ENCODE measurements at regions not wholly inside any gene's neighbourhood (a gene's known extent, or its start where the extent isn't known, plus 50 kb on each side); places are given as distances from the start of the nearest gene placed in this dataset.

DNA sequence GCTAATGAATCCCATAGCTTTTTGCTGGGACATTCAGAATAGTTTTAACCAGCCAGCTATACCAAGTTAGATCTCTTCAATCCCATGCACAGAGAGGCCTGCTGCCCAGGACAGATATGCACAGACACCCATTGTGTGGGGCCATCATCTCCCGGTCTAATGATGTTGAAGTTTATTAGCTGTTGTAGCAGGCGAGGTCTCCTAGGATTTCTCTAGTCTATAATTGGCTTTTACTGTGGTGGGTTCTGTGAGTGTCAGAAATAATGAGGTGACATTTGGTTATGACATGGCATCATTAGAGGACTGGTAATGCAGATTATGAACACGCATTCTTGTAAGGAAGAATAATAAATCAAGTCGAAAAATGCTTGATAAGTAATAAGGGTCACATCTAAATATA is 81.4 kb upstream of the PLPP4 start:
- WGBS (ENCODE audit: insufficient coverage), result no CpG with 5 or more reads among the region's 4 CpGs
- Histone ChIP-seq H3K4me1 (ENCODE audit: control insufficient read depth, insufficient read depth, low read length) (no peaks in the 10 kb centered on the region), H3K27me3 (ENCODE audit: control insufficient read depth, insufficient read depth, low read length) (no peaks in the 10 kb centered on the region), H3K4me3 (ENCODE audit: low read length) (no peak overlapping the region), H3K36me3 (ENCODE audit: control insufficient read depth, insufficient read depth, low read length) (no peaks in the 10 kb centered on the region), H3K9me3 (replicated peaks; ENCODE audit: control insufficient read depth, low read depth, low read length) (no peaks in the 10 kb centered on the region), H3K27ac (ENCODE audit: low read length) (no peak overlapping the region)
- DNase-seq, result no peak

DNA sequence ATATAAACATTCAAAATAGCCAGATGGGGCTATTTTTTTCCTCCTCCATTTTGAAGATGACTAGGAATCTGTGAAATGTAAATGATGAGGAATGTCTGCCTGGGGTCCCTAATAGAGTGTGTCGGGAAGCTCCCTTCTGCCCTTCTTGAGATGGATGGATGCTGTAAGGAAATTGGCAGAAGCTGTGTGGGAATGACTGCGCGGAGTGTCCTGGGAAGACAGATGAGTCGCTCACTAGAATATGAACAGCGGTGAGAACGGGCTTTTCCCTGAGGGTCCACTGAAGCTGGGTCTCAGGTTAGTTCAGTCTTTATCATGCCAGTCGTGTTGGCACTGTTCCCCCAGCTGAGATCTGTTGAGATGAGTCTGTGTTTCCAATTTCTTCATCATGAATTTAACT is 75.1 kb upstream of the PLPP4 start:
- H3K27ac ChIP-seq (ENCODE audit: low read length), result no peak overlapping the region
- H3K4me1 ChIP-seq (ENCODE audit: control insufficient read depth, insufficient read depth, low read length), result no peaks in the 10 kb centered on the region
- H3K9me3 ChIP-seq (replicated peaks; ENCODE audit: control insufficient read depth, low read depth, low read length), result no peaks in the 10 kb centered on the region
- H3K36me3 ChIP-seq (ENCODE audit: control insufficient read depth, insufficient read depth, low read length), result no peaks in the 10 kb centered on the region
- no peak for DNase-seq
- H3K27me3 ChIP-seq (ENCODE audit: control insufficient read depth, insufficient read depth, low read length), result no peaks in the 10 kb centered on the region
- WGBS (ENCODE audit: insufficient coverage), result 93% methylated on average over 6 of the region's 7 CpGs
- no peak overlapping the region for H3K4me3 ChIP-seq (ENCODE audit: low read length)

DNA sequence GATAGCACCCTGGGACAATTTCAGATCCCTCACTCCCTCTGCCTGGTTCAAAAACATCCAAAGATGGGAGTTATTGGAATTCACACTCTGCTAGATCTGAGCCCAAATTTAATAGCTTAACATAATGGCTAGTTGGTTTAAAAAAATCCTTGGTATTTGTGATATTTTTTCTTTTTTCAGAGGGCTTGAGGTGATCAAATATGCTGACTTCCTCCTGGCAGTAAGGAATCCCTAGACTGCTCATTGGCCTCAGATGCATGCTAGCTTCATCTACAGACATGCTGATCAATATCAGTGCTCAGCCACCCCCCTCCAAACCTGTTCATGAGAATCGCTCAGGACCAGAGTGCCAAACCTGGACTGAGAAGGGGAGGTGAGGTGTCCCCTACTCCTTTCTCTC is 74.7 kb upstream of the PLPP4 start:
- no CpG with 5 or more reads among the region's 1 CpG for WGBS (ENCODE audit: insufficient coverage)
- no peak overlapping the region for H3K27ac ChIP-seq (ENCODE audit: low read length)
- H3K4me1 ChIP-seq (ENCODE audit: control insufficient read depth, insufficient read depth, low read length), result no peaks in the 10 kb centered on the region
- no peak for DNase-seq
- H3K27me3 ChIP-seq (ENCODE audit: control insufficient read depth, insufficient read depth, low read length), result no peaks in the 10 kb centered on the region
- H3K9me3 ChIP-seq (replicated peaks; ENCODE audit: control insufficient read depth, low read depth, low read length), result no peaks in the 10 kb centered on the region
- no peaks in the 10 kb centered on the region for H3K36me3 ChIP-seq (ENCODE audit: control insufficient read depth, insufficient read depth, low read length)
- no peak overlapping the region for H3K4me3 ChIP-seq (ENCODE audit: low read length)

DNA sequence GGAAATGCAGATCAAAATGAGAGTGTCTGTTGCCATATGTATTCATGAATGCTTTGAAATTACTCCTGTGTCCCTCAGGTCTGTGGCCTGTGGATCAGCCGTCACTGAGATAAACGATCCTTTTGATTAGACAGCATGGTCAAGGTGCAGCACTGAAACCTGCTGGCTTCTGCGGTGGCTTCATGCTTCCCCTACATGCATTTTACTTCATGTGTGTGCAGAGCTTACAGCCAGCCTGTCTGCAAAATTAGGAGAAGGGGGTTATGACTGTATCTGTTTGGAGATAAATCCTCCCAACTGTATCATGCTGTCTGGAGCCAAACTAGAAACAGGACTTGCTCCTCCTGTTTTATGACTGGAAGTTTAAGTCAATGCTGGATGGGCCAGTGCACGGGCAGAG is 71.0 kb upstream of the PLPP4 start:
- Histone ChIP-seq H3K27ac (ENCODE audit: low read length) (no peak overlapping the region), H3K9me3 (replicated peaks; ENCODE audit: control insufficient read depth, low read depth, low read length) (no peaks in the 10 kb centered on the region), H3K27me3 (ENCODE audit: control insufficient read depth, insufficient read depth, low read length) (no peaks in the 10 kb centered on the region), H3K36me3 (ENCODE audit: control insufficient read depth, insufficient read depth, low read length) (no peaks in the 10 kb centered on the region), H3K4me3 (ENCODE audit: low read length) (no peak overlapping the region), H3K4me1 (ENCODE audit: control insufficient read depth, insufficient read depth, low read length) (no peaks in the 10 kb centered on the region)
- DNase-seq, result no peak
- WGBS (ENCODE audit: insufficient coverage), result no CpG with 5 or more reads among the region's 4 CpGs

DNA sequence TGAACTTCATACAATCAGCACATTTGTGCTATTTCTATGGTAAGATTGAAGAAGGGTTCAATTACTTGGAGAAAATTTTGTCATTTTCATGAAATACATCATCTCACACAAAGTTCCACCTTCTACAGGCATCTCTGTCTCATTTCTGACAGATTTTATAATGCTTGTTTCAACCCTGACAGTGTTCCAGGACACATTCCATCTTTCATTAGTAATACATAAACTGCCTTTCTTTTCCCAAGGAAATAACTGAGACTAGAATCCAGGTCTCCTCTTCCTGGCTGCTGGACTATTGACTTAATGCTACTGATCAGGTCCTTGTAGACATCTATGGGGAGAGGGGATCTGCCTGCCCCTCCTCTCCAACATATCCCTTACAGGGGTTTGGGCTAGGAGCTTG is 70.1 kb upstream of the PLPP4 start:
- H3K27me3 ChIP-seq (ENCODE audit: control insufficient read depth, insufficient read depth, low read length), result no peaks in the 10 kb centered on the region
- no peaks in the 10 kb centered on the region for H3K9me3 ChIP-seq (replicated peaks; ENCODE audit: control insufficient read depth, low read depth, low read length)
- no peak overlapping the region for H3K27ac ChIP-seq (ENCODE audit: low read length)
- DNase-seq, result no peak
- no peak overlapping the region for H3K4me3 ChIP-seq (ENCODE audit: low read length)
- no peaks in the 10 kb centered on the region for H3K4me1 ChIP-seq (ENCODE audit: control insufficient read depth, insufficient read depth, low read length)
- no peaks in the 10 kb centered on the region for H3K36me3 ChIP-seq (ENCODE audit: control insufficient read depth, insufficient read depth, low read length)

DNA sequence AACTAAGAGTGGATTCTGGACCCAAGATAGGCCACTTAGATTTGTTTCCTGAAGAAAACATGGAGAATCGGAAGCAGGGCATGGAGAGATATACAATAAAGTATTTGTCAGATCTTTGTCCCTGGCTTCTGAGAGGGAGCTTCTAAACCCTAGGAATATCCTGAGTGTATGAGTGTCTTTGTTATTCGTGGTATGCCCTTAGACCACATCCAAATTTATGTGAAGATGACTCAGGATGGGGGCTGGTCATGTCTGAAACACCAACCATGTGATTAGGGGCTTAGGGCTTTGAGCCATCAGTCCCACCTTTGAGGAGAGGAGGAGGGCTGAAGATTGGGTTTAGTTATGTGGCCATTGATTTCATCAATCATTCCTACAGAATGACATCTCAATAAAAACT is 69.7 kb upstream of the PLPP4 start:
- Histone ChIP-seq H3K36me3 (ENCODE audit: control insufficient read depth, insufficient read depth, low read length) (no peaks in the 10 kb centered on the region), H3K27me3 (ENCODE audit: control insufficient read depth, insufficient read depth, low read length) (no peaks in the 10 kb centered on the region), H3K4me1 (ENCODE audit: control insufficient read depth, insufficient read depth, low read length) (no peaks in the 10 kb centered on the region), H3K27ac (ENCODE audit: low read length) (no peak overlapping the region), H3K4me3 (ENCODE audit: low read length) (no peak overlapping the region), H3K9me3 (replicated peaks; ENCODE audit: control insufficient read depth, low read depth, low read length) (no peaks in the 10 kb centered on the region)
- no peak for DNase-seq
- WGBS (ENCODE audit: insufficient coverage), result no CpG with 5 or more reads among the region's 2 CpGs

GRCh38 chr10:120392245-120392644 is 64.8 kb upstream of the PLPP4 start:
- Histone ChIP-seq H3K27ac (ENCODE audit: low read length) (no peak overlapping the region), H3K4me3 (ENCODE audit: low read length) (no peak overlapping the region), H3K36me3 (ENCODE audit: control insufficient read depth, insufficient read depth, low read length) (no peaks in the 10 kb centered on the region), H3K4me1 (ENCODE audit: control insufficient read depth, insufficient read depth, low read length) (no peaks in the 10 kb centered on the region), H3K9me3 (replicated peaks; ENCODE audit: control insufficient read depth, low read depth, low read length) (no peaks in the 10 kb centered on the region), H3K27me3 (ENCODE audit: control insufficient read depth, insufficient read depth, low read length) (no peaks in the 10 kb centered on the region)
- WGBS (ENCODE audit: insufficient coverage), result 93% methylated on average over 2 of the region's 4 CpGs
- no peak for DNase-seq

GRCh38 chr10:120392671-120393079 is 64.4 kb upstream of the PLPP4 start:
- no peaks in the 10 kb centered on the region for H3K27me3 ChIP-seq (ENCODE audit: control insufficient read depth, insufficient read depth, low read length)
- H3K9me3 ChIP-seq (replicated peaks; ENCODE audit: control insufficient read depth, low read depth, low read length), result no peaks in the 10 kb centered on the region
- H3K4me3 ChIP-seq (ENCODE audit: low read length), result no peak overlapping the region
- no peak overlapping the region for H3K27ac ChIP-seq (ENCODE audit: low read length)
- no peak for DNase-seq
- H3K36me3 ChIP-seq (ENCODE audit: control insufficient read depth, insufficient read depth, low read length), result no peaks in the 10 kb centered on the region
- H3K4me1 ChIP-seq (ENCODE audit: control insufficient read depth, insufficient read depth, low read length), result no peaks in the 10 kb centered on the region
- WGBS (ENCODE audit: insufficient coverage), result 94% methylated on average over 2 of the region's 2 CpGs

GRCh38 chr10:120394446-120394845 is 62.6 kb upstream of the PLPP4 start:
- H3K4me3 ChIP-seq (ENCODE audit: low read length), result no peak overlapping the region
- no peak for DNase-seq
- no peaks in the 10 kb centered on the region for H3K36me3 ChIP-seq (ENCODE audit: control insufficient read depth, insufficient read depth, low read length)
- H3K9me3 ChIP-seq (replicated peaks; ENCODE audit: control insufficient read depth, low read depth, low read length), result no peaks in the 10 kb centered on the region
- H3K27me3 ChIP-seq (ENCODE audit: control insufficient read depth, insufficient read depth, low read length), result no peaks in the 10 kb centered on the region
- H3K27ac ChIP-seq (ENCODE audit: low read length), result no peak overlapping the region
- no CpG with 5 or more reads among the region's 1 CpG for WGBS (ENCODE audit: insufficient coverage)
- no peaks in the 10 kb centered on the region for H3K4me1 ChIP-seq (ENCODE audit: control insufficient read depth, insufficient read depth, low read length)

GRCh38 chr10:120396228-120396627 is 60.8 kb upstream of the PLPP4 start:
- H3K27ac ChIP-seq (ENCODE audit: low read length), result no peak overlapping the region
- 82% methylated on average over 6 of the region's 6 CpGs for WGBS (ENCODE audit: insufficient coverage)
- H3K4me1 ChIP-seq (ENCODE audit: control insufficient read depth, insufficient read depth, low read length), result no peaks in the 10 kb centered on the region
- no peak overlapping the region for H3K4me3 ChIP-seq (ENCODE audit: low read length)
- no peaks in the 10 kb centered on the region for H3K27me3 ChIP-seq (ENCODE audit: control insufficient read depth, insufficient read depth, low read length)
- no peaks in the 10 kb centered on the region for H3K9me3 ChIP-seq (replicated peaks; ENCODE audit: control insufficient read depth, low read depth, low read length)
- no peaks in the 10 kb centered on the region for H3K36me3 ChIP-seq (ENCODE audit: control insufficient read depth, insufficient read depth, low read length)
- DNase-seq, result no peak

- no peaks in the 10 kb centered on the region for H3K27me3 ChIP-seq (ENCODE audit: control insufficient read depth, insufficient read depth, low read length)
- H3K36me3 ChIP-seq (ENCODE audit: control insufficient read depth, insufficient read depth, low read length), result no peaks in the 10 kb centered on the region
- no peaks in the 10 kb centered on the region for H3K9me3 ChIP-seq (replicated peaks; ENCODE audit: control insufficient read depth, low read depth, low read length)
- WGBS (ENCODE audit: insufficient coverage), result no CpG with 5 or more reads among the region's 4 CpGs
- no peak overlapping the region for H3K4me3 ChIP-seq (ENCODE audit: low read length)
- H3K4me1 ChIP-seq (ENCODE audit: control insufficient read depth, insufficient read depth, low read length), result no peaks in the 10 kb centered on the region
- H3K27ac ChIP-seq (ENCODE audit: low read length), result no peak overlapping the region
- DNase-seq, result no peak
These were observed 58.8 kb upstream of the PLPP4 start for GRCh38 chr10:120398180-120398579.

All from muscle of leg (tissue), 3 donors.